PC-3 (cell line): ENCODE measurements at regions not wholly inside any gene's neighbourhood (a gene's known extent, or its start where the extent isn't known, plus 50 kb on each side); places are given as distances from the start of the nearest gene placed in this dataset.

ENCODE experiments used
- EZH2 ChIP-seq: fragments of 300-600 bp; sonication (generic); IDR thresholded peaks from one replicate; pipeline ENCODE4 v1.6.1; 2017; ENCODE audit warnings: antibody characterized with exemption, mild to moderate bottlenecking, low read length; ENCODE audit not compliant: unreplicated experiment
- EZH2phosphoT487 ChIP-seq: fragments of 300-600 bp; sonication (generic); IDR thresholded peaks from 2 replicates; pipeline ENCODE4 v1.6.1; 2018; ENCODE audit warnings: mild to moderate bottlenecking, antibody characterized with exemption, low read length, borderline replicate concordance
- TF ChIP-seq, protein P1 (sequence below): fragments of 300-600 bp; sonication (generic); conservative IDR thresholded peaks from 2 replicates; pipeline ENCODE4 v1.5.1; 2017; ENCODE audit warnings: antibody characterized with exemption, low read depth, mild to moderate bottlenecking, low read length

DNA sequence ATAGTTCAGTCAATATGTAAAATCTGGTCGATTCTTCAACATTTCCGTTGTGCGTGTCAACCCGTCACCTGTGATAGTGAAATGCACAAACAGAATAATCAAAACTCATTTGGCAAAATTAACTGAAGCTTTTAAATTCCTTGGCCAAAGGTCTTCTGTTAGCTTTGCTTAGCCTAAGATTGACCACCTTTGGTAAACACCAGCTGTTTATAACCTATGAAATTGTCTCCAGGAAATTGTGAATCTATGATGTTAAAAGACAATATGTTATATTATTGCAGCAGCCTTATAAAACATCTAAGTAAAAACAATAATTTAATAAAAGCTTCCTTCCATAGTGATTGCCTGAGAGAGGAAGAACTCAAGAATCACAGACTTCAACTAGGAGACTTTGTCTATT, 196.8 kb downstream of the IL15 start:
- TF ChIP-seq, protein P1, sequence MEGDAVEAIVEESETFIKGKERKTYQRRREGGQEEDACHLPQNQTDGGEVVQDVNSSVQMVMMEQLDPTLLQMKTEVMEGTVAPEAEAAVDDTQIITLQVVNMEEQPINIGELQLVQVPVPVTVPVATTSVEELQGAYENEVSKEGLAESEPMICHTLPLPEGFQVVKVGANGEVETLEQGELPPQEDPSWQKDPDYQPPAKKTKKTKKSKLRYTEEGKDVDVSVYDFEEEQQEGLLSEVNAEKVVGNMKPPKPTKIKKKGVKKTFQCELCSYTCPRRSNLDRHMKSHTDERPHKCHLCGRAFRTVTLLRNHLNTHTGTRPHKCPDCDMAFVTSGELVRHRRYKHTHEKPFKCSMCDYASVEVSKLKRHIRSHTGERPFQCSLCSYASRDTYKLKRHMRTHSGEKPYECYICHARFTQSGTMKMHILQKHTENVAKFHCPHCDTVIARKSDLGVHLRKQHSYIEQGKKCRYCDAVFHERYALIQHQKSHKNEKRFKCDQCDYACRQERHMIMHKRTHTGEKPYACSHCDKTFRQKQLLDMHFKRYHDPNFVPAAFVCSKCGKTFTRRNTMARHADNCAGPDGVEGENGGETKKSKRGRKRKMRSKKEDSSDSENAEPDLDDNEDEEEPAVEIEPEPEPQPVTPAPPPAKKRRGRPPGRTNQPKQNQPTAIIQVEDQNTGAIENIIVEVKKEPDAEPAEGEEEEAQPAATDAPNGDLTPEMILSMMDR = no peak
- TF ChIP-seq EZH2 (no peak), EZH2phosphoT487 (no peak)
